HG03159 (cell line): ENCODE measurements at regions not wholly inside any gene's neighbourhood (a gene's known extent, or its start where the extent isn't known, plus 50 kb on each side); places are given as distances from the start of the nearest gene placed in this dataset.
A peak's percentile ranks its signal among the peaks of the same experiment; 100 is the strongest.

ENCODE experiments used
- ATAC-seq: cut with Tn5 transposase; IDR thresholded peaks from one replicate; pipeline ENCODE4 v1.9.1; 2021; ENCODE audit warnings: mild to moderate bottlenecking, moderate library complexity; ENCODE audit not compliant: unreplicated experiment

- ATAC-seq, result no peak
Measured at GRCh38 chr2:121895723-121896571, 140.5 kb downstream of the TSN start.

GRCh38 chr2:121897335-121897970 lies 142.0 kb downstream of the TSN start:
- peak; percentile 88 for ATAC-seq

- ATAC-seq, result no peak
Measured at GRCh38 chr2:121898483-121898882, 143.0 kb downstream of the TSN start.

- no peak for ATAC-seq
Measured at GRCh38 chr2:121900391-121900790, 144.9 kb downstream of the TSN start.

- ATAC-seq, result no peak
Measured at GRCh38 chr2:121902171-121902591, 146.7 kb downstream of the TSN start.

- no peak for ATAC-seq
Measured at GRCh38 chr2:121902616-121903015, 147.2 kb downstream of the TSN start.

GRCh38 chr2:121903037-121903689 lies 147.7 kb downstream of the TSN start:
- ATAC-seq, result no peak

- no peak for ATAC-seq
Measured at GRCh38 chr2:121904656-121905055, 149.2 kb downstream of the TSN start.

GRCh38 chr2:121905201-121905600 lies 149.8 kb downstream of the TSN start:
- no peak for ATAC-seq

GRCh38 chr2:121906170-121906569 lies 150.7 kb downstream of the TSN start:
- ATAC-seq, result no peak

GRCh38 chr2:121907928-121908327 lies 152.5 kb downstream of the TSN start:
- ATAC-seq, result no peak

GRCh38 chr2:121910139-121910538 lies 154.7 kb downstream of the TSN start:
- ATAC-seq, result no peak

- no peak for ATAC-seq
Measured at GRCh38 chr2:121911036-121911435, 155.6 kb downstream of the TSN start.

GRCh38 chr2:121917143-121917542 lies 161.7 kb downstream of the TSN start:
- no peak for ATAC-seq

- no peak for ATAC-seq
Measured at GRCh38 chr2:121918231-121918630, 162.8 kb downstream of the TSN start.

- no peak for ATAC-seq
Measured at GRCh38 chr2:121919803-121920202, 164.4 kb downstream of the TSN start.

GRCh38 chr2:121925466-121925865 lies 170.0 kb downstream of the TSN start:
- ATAC-seq, result no peak

- ATAC-seq, result no peak
Measured at GRCh38 chr2:121943285-121943684, 187.8 kb downstream of the TSN start.

GRCh38 chr2:121944072-121944831 lies 188.8 kb downstream of the TSN start:
- no peak for ATAC-seq

- no peak for ATAC-seq
Measured at GRCh38 chr2:121947674-121948073, 192.2 kb downstream of the TSN start.

GRCh38 chr2:121949271-121949670 lies 193.8 kb downstream of the TSN start:
- ATAC-seq, result no peak
